Fibroblast of the aortic adventitia (primary cell): ENCODE measurements at regions not wholly inside any gene's neighbourhood (a gene's known extent, or its start where the extent isn't known, plus 50 kb on each side); places are given as distances from the start of the nearest gene placed in this dataset.

ENCODE experiments used
- DNase-seq: peaks from one replicate; pipeline ENCODE4 v3.0.0-alpha.2; 2010; ENCODE audit warnings: low read depth
- H3K4me3 ChIP-seq: 2 replicates; pipeline ENCODE4 v1.5.1; 2011; ENCODE audit warnings: low read depth, mild to moderate bottlenecking, control low read depth, low read length, moderate library complexity
- TF ChIP-seq, protein P1 (sequence below): IDR thresholded peaks from 2 replicates; pipeline ENCODE4 v1.5.1; 2011; ENCODE audit warnings: mild to moderate bottlenecking, low read length, control low read depth, inconsistent platforms; ENCODE audit not compliant: insufficient read depth

DNA sequence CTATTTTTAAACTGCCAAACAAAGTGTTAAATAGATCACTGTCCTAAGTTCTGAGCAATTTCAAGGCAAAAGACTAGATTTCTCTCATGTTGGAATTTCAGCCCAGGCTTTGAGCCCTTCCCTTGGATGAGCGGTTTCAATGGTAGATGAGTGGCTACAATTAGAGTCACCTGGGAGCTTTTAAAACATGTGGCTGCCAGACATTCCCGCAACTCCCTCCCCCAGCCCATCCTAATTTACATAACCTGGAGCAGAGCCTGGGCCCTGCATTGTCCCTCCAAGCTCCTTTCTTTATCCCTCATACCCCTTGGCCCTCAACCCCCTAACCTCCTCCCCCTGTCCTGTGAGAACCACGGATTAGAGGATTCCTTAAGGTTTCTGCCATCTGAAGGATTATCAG lies 357.5 kb upstream of the UMPS start:
- no peak for DNase-seq
- TF ChIP-seq, protein P1, sequence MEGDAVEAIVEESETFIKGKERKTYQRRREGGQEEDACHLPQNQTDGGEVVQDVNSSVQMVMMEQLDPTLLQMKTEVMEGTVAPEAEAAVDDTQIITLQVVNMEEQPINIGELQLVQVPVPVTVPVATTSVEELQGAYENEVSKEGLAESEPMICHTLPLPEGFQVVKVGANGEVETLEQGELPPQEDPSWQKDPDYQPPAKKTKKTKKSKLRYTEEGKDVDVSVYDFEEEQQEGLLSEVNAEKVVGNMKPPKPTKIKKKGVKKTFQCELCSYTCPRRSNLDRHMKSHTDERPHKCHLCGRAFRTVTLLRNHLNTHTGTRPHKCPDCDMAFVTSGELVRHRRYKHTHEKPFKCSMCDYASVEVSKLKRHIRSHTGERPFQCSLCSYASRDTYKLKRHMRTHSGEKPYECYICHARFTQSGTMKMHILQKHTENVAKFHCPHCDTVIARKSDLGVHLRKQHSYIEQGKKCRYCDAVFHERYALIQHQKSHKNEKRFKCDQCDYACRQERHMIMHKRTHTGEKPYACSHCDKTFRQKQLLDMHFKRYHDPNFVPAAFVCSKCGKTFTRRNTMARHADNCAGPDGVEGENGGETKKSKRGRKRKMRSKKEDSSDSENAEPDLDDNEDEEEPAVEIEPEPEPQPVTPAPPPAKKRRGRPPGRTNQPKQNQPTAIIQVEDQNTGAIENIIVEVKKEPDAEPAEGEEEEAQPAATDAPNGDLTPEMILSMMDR, result no peak

DNA sequence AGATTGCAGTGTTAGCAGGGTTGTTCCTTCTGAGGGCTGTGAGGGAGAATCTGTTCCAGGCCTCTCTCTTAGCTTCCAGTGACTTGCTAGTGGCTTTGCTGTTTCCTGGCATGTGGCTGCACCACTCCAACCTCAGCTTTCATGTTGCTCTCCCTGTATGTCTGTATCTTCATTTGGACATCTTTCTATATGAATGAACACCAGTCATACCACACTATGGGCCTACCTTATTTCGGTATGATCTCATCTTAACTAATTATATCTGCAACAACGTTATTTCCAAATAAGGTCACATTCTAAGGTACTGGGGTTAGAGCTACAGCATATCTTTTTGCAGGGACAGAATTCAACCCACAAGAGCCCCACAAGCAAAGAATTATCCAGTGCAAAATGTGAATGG lies 356.7 kb upstream of the UMPS start:
- no peak overlapping the region for H3K4me3 ChIP-seq
- no peak for DNase-seq
- TF ChIP-seq, protein P1, result no peak

More for the DNA sequence above, 357.5 kb upstream of the UMPS start:
- no peak overlapping the region for H3K4me3 ChIP-seq

DNA sequence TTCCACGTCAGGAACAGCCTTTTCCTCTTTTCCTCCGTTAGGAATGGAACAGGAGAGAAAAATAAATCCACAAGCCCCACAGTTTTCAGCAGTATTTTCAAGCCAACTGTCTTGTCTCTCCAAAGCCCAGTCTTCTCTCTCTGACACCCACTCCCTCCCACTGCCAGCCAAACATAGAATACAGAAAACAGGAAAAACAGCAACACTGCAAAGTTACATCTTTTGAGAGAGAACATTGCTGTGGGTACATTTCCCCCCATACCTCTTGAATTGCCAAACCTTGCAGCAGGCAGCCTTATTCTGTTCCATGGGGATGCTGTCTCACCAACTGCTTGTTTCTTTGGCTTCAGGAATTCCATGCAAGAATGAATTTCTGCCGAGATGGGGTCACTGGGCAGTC lies 355.7 kb upstream of the UMPS start:
- TF ChIP-seq, protein P1, result no peak
- DNase-seq, result no peak
- no peak overlapping the region for H3K4me3 ChIP-seq

DNA sequence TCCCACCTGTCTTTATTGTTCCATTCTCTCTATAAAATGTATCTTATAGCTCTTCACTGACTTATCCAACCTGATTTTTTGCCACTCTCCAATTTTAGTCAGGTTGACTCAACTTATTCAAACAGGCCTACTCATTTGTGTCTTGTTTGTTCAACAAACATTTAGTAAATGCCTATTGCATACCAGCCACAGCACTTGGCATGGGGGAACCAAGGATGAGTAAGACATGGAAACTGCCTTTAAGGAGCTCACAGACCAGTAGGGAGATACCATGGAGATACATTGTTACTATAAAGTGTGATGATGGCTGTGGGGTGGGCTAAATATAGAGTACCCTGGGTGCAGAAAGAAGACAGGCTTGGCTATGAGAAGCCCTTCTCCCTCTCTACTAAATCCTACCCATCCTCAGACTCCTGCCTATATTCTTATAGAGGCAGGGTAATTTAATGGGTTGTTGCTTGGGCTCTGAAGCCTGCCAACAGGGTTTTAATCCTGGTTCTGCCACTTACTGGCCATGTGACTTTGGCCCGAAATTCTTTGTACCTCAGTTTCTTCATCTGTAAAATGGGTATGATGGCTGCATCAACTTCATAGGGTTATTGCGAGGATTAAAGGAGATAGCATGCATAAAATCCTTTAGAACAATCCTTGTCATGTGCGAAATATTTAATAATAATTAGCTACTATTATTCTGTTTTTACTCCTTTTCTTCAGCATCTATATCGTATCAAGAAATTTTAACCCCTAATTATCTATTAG lies 348.5 kb upstream of the UMPS start:
- DNase-seq, result no peak
- H3K4me3 ChIP-seq, result no peak overlapping the region
- TF ChIP-seq, protein P1, result no peak

DNA sequence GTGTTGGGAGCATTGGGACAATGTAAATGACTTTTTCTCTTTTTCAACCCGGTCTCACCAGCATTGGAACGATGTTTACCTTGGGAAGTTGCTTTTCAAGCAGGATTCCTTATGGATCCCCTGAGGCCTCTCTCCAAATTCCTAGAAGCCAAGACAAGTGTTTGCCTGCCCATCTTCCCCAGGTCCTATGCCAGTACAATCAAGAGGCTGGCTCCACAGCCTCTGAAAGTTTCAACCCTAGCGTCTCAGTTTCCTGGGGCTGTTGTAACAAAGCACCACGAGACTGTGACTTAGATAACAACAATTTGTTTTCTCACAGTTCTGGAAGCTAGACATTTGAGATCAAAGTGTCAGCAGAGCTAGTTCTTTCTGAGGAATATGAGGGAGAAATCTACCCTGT lies 347.2 kb upstream of the UMPS start:
- DNase-seq, result no peak
- TF ChIP-seq, protein P1, result no peak
- no peak overlapping the region for H3K4me3 ChIP-seq

DNA sequence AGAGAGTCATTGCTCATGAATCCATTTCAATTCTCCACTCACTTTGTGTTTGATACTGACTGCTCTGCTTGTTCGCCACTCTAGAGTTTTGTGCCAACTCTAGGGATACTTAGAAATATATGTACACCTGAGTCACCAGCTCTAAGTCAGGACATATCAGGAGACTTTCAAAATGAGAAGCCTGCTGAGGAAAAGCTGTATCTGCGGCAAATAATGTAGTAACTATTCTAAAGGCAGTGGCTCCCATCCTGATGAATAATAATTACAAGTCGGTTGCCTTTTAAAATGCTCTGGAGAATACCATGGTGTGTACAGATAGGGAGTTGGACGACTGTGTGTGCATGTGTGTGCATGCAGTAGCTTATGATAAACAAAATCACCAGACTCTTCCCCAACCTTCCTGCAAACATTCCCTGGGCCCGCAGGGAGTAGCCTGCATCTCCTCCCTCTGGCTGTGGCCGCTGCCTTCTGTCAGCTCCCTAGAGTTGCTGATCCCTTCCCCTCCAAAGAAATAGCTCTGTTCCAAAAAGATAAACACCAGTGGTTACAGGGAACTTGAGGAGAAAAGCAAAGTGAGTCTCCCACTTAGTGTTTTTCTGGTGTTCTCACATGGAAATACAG lies 346.3 kb upstream of the UMPS start:
- DNase-seq, result no peak
- TF ChIP-seq, protein P1, result no peak
- no peak overlapping the region for H3K4me3 ChIP-seq

DNA sequence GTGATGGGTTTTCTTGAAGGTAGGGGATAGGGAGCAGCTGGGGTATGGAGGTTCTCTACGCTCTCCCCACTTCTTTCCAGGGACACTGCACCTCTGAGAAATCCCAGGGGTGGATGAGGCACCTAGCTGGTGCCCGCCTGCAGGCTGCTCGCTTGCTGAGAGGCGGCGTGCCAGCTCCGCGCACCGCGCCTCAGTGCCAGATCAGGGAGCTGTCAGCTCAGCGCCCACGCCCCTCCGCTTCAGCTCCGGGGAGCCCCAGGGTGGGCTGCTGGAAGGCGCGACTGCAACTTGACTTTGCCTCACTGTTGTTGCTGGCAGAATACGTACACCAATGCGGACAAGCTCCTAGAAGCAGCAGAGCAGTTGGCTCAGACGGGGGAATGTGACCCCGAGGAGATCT lies 345.7 kb upstream of the UMPS start:
- H3K4me3 ChIP-seq, result no peak overlapping the region

More for the DNA sequence above, 345.7 kb upstream of the UMPS start:
- no peak for DNase-seq
- TF ChIP-seq, protein P1, result no peak
